Peyer's patch (tissue), 4 donors: ENCODE measurements at regions not wholly inside any gene's neighbourhood (a gene's known extent, or its start where the extent isn't known, plus 50 kb on each side); places are given as distances from the start of the nearest gene placed in this dataset.

Experiments
- POLR2A ChIP-seq, 2 donors: fragments of 450-650 bp; IDR thresholded peaks; one replicate each; pipeline ENCODE4 v1.5.1; 2017; ENCODE audit warnings: antibody characterized with exemption in 2 of 2, mild to moderate bottlenecking in 2 of 2, moderate library complexity in 2 of 2
- TF ChIP-seq, protein P1 (sequence below), 6 experiments: fragments of 450-650 bp in 4 of 6; fragments of 200-600 bp in 2 of 6; sonication (generic) in 1 of 6; IDR thresholded peaks; one replicate each; pipeline ENCODE4 v1.5.1; 2017 to 2019; ENCODE audit warnings: antibody characterized with exemption in 6 of 6, mild to moderate bottlenecking in 3 of 6, moderate library complexity in 1 of 6

DNA sequence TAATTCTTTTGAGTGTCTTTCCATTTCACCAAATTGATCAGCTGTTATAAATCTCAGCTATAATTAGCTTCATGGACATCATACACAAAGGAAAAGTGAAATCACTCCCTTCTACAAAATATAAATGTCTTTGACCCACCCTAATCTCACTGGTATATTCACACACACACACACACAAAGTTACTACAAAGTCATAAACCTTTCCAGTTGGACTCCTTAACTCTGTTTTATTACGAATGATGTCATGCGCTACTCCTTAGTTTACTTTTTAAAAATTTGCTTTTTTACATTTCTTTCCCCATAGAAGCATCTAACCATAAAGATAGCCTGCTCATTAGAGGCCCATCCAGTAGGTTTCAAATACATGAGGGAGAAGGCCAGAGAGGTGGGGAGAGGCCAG lies 103.0 kb downstream of the SLC30A10 start:
- TF ChIP-seq, protein P1, sequence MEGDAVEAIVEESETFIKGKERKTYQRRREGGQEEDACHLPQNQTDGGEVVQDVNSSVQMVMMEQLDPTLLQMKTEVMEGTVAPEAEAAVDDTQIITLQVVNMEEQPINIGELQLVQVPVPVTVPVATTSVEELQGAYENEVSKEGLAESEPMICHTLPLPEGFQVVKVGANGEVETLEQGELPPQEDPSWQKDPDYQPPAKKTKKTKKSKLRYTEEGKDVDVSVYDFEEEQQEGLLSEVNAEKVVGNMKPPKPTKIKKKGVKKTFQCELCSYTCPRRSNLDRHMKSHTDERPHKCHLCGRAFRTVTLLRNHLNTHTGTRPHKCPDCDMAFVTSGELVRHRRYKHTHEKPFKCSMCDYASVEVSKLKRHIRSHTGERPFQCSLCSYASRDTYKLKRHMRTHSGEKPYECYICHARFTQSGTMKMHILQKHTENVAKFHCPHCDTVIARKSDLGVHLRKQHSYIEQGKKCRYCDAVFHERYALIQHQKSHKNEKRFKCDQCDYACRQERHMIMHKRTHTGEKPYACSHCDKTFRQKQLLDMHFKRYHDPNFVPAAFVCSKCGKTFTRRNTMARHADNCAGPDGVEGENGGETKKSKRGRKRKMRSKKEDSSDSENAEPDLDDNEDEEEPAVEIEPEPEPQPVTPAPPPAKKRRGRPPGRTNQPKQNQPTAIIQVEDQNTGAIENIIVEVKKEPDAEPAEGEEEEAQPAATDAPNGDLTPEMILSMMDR (IDR thresholded peaks at IDR 0.05) = no peak
- TF ChIP-seq POLR2A (IDR thresholded peaks at IDR 0.05) = no peak
